Prostate gland (tissue), 2 donors: ENCODE measurements at regions not wholly inside any gene's neighbourhood (a gene's known extent, or its start where the extent isn't known, plus 50 kb on each side); places are given as distances from the start of the nearest gene placed in this dataset.

Experiments used
- DNase-seq: peaks from one replicate; pipeline ENCODE4 v3.0.0-alpha.2; 2019; ENCODE audit warnings: low spot score
- H3K27ac ChIP-seq, 2 donors: fragments of 200-600 bp; sonication (generic); 2 replicates each; pipeline ENCODE4 v1.5.1; 2017 to 2019
- H3K27me3 ChIP-seq: fragments of 200-600 bp; sonication (generic); replicated peaks from 2 replicates; pipeline ENCODE4 v1.5.1; 2019; ENCODE audit not compliant: insufficient read depth
- H3K36me3 ChIP-seq, 2 donors: fragments of 200-600 bp; sonication (generic); 1 replicate in 1 of 2; 2 replicates in 1 of 2; pipeline versions ENCODE4 v1.5.1 to v1.8.1; 2017 to 2019
- H3K4me1 ChIP-seq: fragments of 200-600 bp; sonication (generic); replicated peaks from 2 replicates; pipeline ENCODE4 v1.5.1; 2019
- H3K4me3 ChIP-seq, 2 donors: fragments of 200-600 bp; sonication (generic); 2 replicates each; pipeline ENCODE4 v1.5.1; 2017 to 2019
- H3K9me3 ChIP-seq: fragments of 200-600 bp; sonication (generic); 2 replicates; pipeline ENCODE4 v1.5.1; 2017
- POLR2A ChIP-seq: fragments of 450-650 bp; IDR thresholded peaks from one replicate; pipeline ENCODE4 v1.6.1; 2016; ENCODE audit warnings: antibody characterized with exemption, mild to moderate bottlenecking
- POLR2AphosphoS5 ChIP-seq: sonication (generic); formaldehyde crosslinking; IDR thresholded peaks from one replicate; pipeline ENCODE4 v1.6.1; 2017; ENCODE audit warnings: antibody characterized with exemption
- WGBS: methylation state at CpG from one replicate; pipeline ENCODE4 v1.1.5; 2018; 5-methylcytosine and 5-hydroxymethylcytosine counted together
- intact Hi-C: fragments of 100-400 bp; cut with DNase I; formaldehyde crosslinking; loops from one replicate; pipeline ENCODE4 v1.14.2; 2022
- TF ChIP-seq, protein P1 (sequence below), 4 experiments: fragments of 200-600 bp in 2 of 4; fragments of 450-650 bp in 2 of 4; sonication (generic) in 2 of 4; IDR thresholded peaks; 1 replicate in 3 of 4; 2 replicates in 1 of 4; pipeline ENCODE4 v1.5.1; 2016 to 2019; ENCODE audit warnings: antibody characterized with exemption in 4 of 4, mild to moderate bottlenecking in 2 of 4, moderate library complexity in 2 of 4

DNA sequence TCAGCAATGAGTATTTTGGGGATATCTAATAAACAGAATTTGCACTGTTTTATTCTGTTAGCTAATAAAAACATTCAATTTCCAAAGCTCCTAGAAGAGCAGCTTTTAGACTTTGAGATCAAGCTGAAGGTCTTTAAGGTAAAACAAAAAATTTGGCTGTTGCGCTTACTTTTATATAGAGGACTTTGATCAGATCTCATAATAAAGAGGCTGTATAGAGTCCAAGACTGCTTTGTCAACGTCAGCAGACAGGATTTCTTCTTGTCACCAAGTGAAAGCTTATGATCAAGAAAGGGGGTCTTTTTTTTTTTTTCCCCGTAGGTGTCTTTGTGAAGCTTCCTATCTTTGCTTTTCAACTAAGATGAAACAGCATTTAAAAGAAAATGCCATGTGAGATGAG is 556.5 kb upstream of the SLC35B3 start:
- Histone ChIP-seq H3K27ac (no peak overlapping the region), H3K4me1 (no peaks in the 10 kb centered on the region), H3K36me3 (no peaks in the 10 kb centered on the region), H3K9me3 (no peaks in the 10 kb centered on the region), H3K4me3 (no peak overlapping the region), H3K27me3 (no peaks in the 10 kb centered on the region)
- intact Hi-C loops = no loop called here
- WGBS = 40% methylated on average over 3 of the region's 3 CpGs
- DNase-seq = no peak
- TF ChIP-seq, protein P1, sequence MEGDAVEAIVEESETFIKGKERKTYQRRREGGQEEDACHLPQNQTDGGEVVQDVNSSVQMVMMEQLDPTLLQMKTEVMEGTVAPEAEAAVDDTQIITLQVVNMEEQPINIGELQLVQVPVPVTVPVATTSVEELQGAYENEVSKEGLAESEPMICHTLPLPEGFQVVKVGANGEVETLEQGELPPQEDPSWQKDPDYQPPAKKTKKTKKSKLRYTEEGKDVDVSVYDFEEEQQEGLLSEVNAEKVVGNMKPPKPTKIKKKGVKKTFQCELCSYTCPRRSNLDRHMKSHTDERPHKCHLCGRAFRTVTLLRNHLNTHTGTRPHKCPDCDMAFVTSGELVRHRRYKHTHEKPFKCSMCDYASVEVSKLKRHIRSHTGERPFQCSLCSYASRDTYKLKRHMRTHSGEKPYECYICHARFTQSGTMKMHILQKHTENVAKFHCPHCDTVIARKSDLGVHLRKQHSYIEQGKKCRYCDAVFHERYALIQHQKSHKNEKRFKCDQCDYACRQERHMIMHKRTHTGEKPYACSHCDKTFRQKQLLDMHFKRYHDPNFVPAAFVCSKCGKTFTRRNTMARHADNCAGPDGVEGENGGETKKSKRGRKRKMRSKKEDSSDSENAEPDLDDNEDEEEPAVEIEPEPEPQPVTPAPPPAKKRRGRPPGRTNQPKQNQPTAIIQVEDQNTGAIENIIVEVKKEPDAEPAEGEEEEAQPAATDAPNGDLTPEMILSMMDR (IDR thresholded peaks at IDR 0.05) = no peak
- TF ChIP-seq POLR2A = no peak
- TF ChIP-seq POLR2AphosphoS5 = no peak

DNA sequence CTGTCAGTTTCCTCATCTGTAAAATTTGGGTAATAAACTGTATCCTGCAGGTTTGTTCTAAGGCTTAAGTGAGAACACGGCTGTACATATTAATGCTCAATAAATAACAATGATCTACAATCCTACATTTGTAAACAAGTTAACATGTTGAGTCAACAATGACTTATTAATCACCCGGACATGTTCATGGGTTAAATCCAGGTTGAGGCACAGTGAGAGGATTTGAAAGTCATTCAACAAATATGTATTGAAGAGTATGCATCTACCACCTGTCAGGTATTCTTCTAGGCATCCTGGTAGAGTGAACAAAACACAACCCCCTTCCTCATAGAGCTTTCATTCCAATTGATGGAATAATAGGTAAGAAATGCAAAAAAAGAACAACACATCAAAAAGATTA is 554.7 kb upstream of the SLC35B3 start:
- no peak for DNase-seq
- Histone ChIP-seq H3K27ac (no peak overlapping the region), H3K4me1 (no peaks in the 10 kb centered on the region), H3K36me3 (no peaks in the 10 kb centered on the region), H3K4me3 (no peak overlapping the region), H3K9me3 (no peaks in the 10 kb centered on the region), H3K27me3 (no peaks in the 10 kb centered on the region)
- TF ChIP-seq POLR2AphosphoS5 (no peak), POLR2A (no peak)
- TF ChIP-seq, protein P1 (IDR thresholded peaks at IDR 0.05) = no peak
- WGBS = 77% methylated on average over 2 of the region's 2 CpGs
- intact Hi-C loops = no loop called here

DNA sequence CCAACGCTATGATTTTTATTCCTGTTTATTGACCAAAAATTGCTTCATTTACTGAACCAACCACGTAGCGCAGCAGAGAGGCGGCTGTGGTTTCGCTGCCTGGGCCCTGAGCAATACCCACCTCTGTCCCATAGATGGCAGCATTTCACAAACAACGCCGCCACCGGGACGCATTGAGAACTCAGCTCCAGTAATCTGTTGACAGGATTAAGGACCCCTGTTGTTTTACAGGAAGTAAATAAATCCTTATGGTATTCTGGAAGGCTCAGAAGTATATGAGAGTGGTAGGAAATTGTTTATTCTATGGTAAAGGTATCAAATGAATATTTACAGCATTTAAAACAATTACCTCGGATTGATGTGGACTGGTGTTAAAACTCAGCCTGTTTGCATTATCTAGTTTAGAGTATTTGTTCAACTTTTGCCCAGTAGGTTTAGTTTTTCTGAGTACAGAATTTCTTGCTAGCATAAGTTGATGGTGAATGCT is 547.9 kb upstream of the SLC35B3 start:
- Histone ChIP-seq H3K4me1 (no peaks in the 10 kb centered on the region), H3K4me3 (no peak overlapping the region), H3K27me3 (no peaks in the 10 kb centered on the region), H3K27ac (no peak overlapping the region), H3K36me3 (no peaks in the 10 kb centered on the region), H3K9me3 (no peaks in the 10 kb centered on the region)
- WGBS = 7% methylated on average over 10 of the region's 10 CpGs
- DNase-seq = peak; percentile 33
- intact Hi-C loops = no loop called here
- TF ChIP-seq, protein P1 (IDR thresholded peaks at IDR 0.05) = peak; percentile 69 to 86 (median 80)
- no peak for TF ChIP-seq POLR2A

DNA sequence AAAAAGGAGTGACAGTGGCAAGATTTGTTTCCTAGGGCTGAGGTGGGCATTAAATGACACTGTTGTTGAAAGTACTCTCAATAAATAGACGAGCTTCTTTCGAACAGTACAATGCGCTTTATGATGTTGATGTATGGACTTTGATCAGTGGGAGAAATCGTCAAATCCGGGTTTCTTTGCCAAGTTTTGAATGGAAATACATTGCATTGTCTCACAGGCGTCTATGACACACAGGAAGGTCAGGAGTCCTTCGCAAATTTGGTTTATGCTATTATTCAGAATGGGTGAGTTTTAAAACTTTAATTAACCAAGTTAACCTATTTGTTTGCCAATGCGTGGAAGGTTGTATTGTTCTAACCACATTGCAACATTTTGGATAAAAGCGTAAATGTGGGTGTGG is 547.3 kb upstream of the SLC35B3 start:
- no peak overlapping the region for H3K27ac ChIP-seq
- H3K4me3 ChIP-seq = no peak overlapping the region
- TF ChIP-seq, protein P1 (IDR thresholded peaks at IDR 0.05) = no peak
- TF ChIP-seq POLR2A = no peak
- no peak for TF ChIP-seq POLR2AphosphoS5
- DNase-seq = no peak
- intact Hi-C loops = no loop called here
- H3K9me3 ChIP-seq = no peaks in the 10 kb centered on the region
- no peaks in the 10 kb centered on the region for H3K36me3 ChIP-seq
- no peaks in the 10 kb centered on the region for H3K4me1 ChIP-seq
- 45% methylated on average over 9 of the region's 9 CpGs for WGBS
- H3K27me3 ChIP-seq = no peaks in the 10 kb centered on the region

DNA sequence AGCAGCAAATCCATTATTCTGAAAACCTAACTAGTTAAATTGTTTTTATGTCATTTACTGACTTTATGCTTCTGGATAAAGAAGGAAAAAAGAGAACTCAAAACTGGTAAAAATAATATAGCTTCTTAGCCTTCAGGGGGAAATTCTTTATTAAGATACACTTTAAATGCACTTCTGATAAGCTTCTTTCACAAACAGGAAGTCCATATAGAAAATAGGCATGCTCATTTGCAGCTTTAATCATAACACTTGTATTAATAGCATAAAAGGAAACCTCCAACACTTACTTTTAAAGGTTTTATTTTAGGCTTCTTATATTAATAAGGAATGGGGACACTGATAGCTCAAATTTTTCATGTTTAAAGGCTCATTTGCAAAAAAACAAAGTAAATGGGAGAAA is 538.0 kb upstream of the SLC35B3 start:
- Histone ChIP-seq H3K36me3 (no peaks in the 10 kb centered on the region), H3K9me3 (no peaks in the 10 kb centered on the region), H3K27me3 (no peaks in the 10 kb centered on the region), H3K4me3 (no peak overlapping the region), H3K27ac (no peak overlapping the region), H3K4me1 (no peaks in the 10 kb centered on the region)
- intact Hi-C loops = no loop called here
- no peak for DNase-seq
- TF ChIP-seq, protein P1 (IDR thresholded peaks at IDR 0.05) = no peak
- TF ChIP-seq POLR2A = no peak
- no peak for TF ChIP-seq POLR2AphosphoS5
